Panc1 (cell line): ENCODE measurements at regions not wholly inside any gene's neighbourhood (a gene's known extent, or its start where the extent isn't known, plus 50 kb on each side); places are given as distances from the start of the nearest gene placed in this dataset.

ENCODE experiments used
- ATAC-seq: fragments of 200-7000 bp; cut with Tn5 transposase; 2 replicates; pipeline ENCODE4 v1.9.1; 2020; ENCODE audit warnings: mild to moderate bottlenecking, moderate library complexity
- BruUV-seq: library from RNA; stranded (reverse); fragments of 400-500 nt; replicated peaks from 2 replicates; lab custom pipeline; 2021; lab: Mats Ljungman, UMichigan
- CTCF ChIA-PET: fragments of 300-600 bp; sonication (Branson Sonifier 250); formaldehyde crosslinking; loops from one replicate; lab custom pipeline; 2022; ENCODE audit warnings: antibody characterized with exemption; lab: Charles Lee
- POLR2A ChIA-PET: fragments of 300-600 bp; sonication (Branson Sonifier 250); formaldehyde crosslinking; loops from one replicate; lab custom pipeline; 2022; ENCODE audit warnings: antibody characterized with exemption; lab: Charles Lee
- DNase-seq: peaks from one replicate; pipeline ENCODE4 v3.0.0-alpha.2; 2010; ENCODE audit warnings: low read depth, low spot score
- H3K27ac ChIP-seq: 2 replicates; pipeline ENCODE4 v1.5.1; 2011; ENCODE audit warnings: mild to moderate bottlenecking, low read length, inconsistent platforms
- H3K27me3 ChIP-seq: fragments of 200-500 bp; sonication (Bioruptor generic); 2 replicates; pipeline ENCODE4 v1.6.0; 2014; ENCODE audit warnings: low read length, inconsistent platforms; ENCODE audit not compliant: control insufficient read depth, insufficient read depth
- H3K36me3 ChIP-seq: fragments of 200-500 bp; sonication (Bioruptor generic); 2 replicates; pipeline ENCODE4 v1.5.1; 2014; ENCODE audit warnings: inconsistent platforms, mild to moderate bottlenecking, low read length, moderate library complexity; ENCODE audit not compliant: control insufficient read depth, insufficient read depth
- H3K4me1 ChIP-seq: 2 replicates; pipeline ENCODE4 v1.5.1; 2011; ENCODE audit warnings: inconsistent platforms, mild to moderate bottlenecking, low read length, moderate library complexity; ENCODE audit not compliant: control insufficient read depth, insufficient read depth
- H3K4me3 ChIP-seq, 2 experiments: 2 replicates each; pipeline ENCODE4 v1.5.1; 2011 to 2012; ENCODE audit warnings: low read depth in 2 of 2, low read length in 2 of 2, mild to moderate bottlenecking in 2 of 2, inconsistent platforms in 1 of 2, moderate library complexity in 1 of 2
- H3K9me3 ChIP-seq: fragments of 200-500 bp; sonication (Bioruptor generic); 2 replicates; pipeline ENCODE4 v1.5.1; 2014; ENCODE audit warnings: low read depth, mild to moderate bottlenecking, inconsistent platforms, low read length, moderate library complexity; ENCODE audit not compliant: control insufficient read depth, insufficient read depth
- CTCF ChIP-seq: fragments of 450-650 bp; IDR thresholded peaks from 2 replicates; pipeline ENCODE4 v1.5.1; 2017; ENCODE audit warnings: mild to moderate bottlenecking
- POLR2AphosphoS5 ChIP-seq: IDR thresholded peaks from 2 replicates; pipeline ENCODE4 v1.6.1; 2012; ENCODE audit warnings: mild to moderate bottlenecking, low read depth, low read length, moderate library complexity
- REST ChIP-seq, 2 experiments: IDR thresholded peaks; 2 replicates each; pipeline ENCODE4 v1.6.1; 2011 to 2012; ENCODE audit warnings: low read depth in 2 of 2, control low read depth in 1 of 2, low read length in 1 of 2, mild to moderate bottlenecking in 1 of 2, moderate library complexity in 1 of 2; ENCODE audit not compliant: insufficient read depth in 1 of 2
- SIN3A ChIP-seq: IDR thresholded peaks from 2 replicates; pipeline ENCODE4 v1.6.1; 2012; ENCODE audit warnings: low read depth, mild to moderate bottlenecking, low read length, moderate library complexity, borderline replicate concordance; ENCODE audit not compliant: insufficient read depth
- TCF7L2 ChIP-seq: IDR thresholded peaks from 2 replicates; pipeline ENCODE4 v1.6.1; 2011; ENCODE audit warnings: mild to moderate bottlenecking, low read depth, low read length, inconsistent platforms
- in situ Hi-C: cut with HindIII; loops from 2 replicates; pipeline ENCODE4 v1.10.0; 2016; ENCODE audit warnings: low sequenced_read_pairs, low pct_unique_long_range_greater_than_20kb
- intact Hi-C: fragments of 100-400 bp; cut with micrococcal nuclease; formaldehyde crosslinking; loops from one replicate; pipeline ENCODE4 v1.10.0; 2022; ENCODE audit not compliant: unreplicated experiment

GRCh38 chr1:86214605-86215004 lies 58.0 kb upstream of the COL24A1 start:
- no peaks in the 10 kb centered on the region for H3K36me3 ChIP-seq
- CTCF ChIA-PET, result no interaction called here
- no peak for ATAC-seq

GRCh38 chr1:86209346-86209745 lies 52.8 kb upstream of the COL24A1 start:
- no peak overlapping the region for H3K4me3 ChIP-seq
- DNase-seq (no peak), ATAC-seq (no peak)
- H3K27me3 ChIP-seq, result peaks cover 17% of the 10 kb centered on the region
- no peaks in the 10 kb centered on the region for H3K36me3 ChIP-seq
- intact Hi-C loops (no loop called here), in situ Hi-C loops (no loop called here)
- H3K4me1 ChIP-seq, result no peaks in the 10 kb centered on the region
- no peak for TF ChIP-seq CTCF
- no peak for TF ChIP-seq REST (IDR thresholded peaks at IDR 0.05; ENCODE audit: insufficient read depth in 1 of 2, low read depth in 2 of 2, low read length in 1 of 2)
- no peak for TF ChIP-seq POLR2AphosphoS5
- no peak for TF ChIP-seq TCF7L2
- no peak for TF ChIP-seq SIN3A
- BruUV-seq, result no TSS peak
- CTCF ChIA-PET, result no interaction called here
- no peak overlapping the region for H3K27ac ChIP-seq
- H3K9me3 ChIP-seq, result no peaks in the 10 kb centered on the region
- POLR2A ChIA-PET, result no interaction called here

More at GRCh38 chr1:86214605-86215004, 58.0 kb upstream of the COL24A1 start:
- in situ Hi-C loops (no loop called here), intact Hi-C loops (no loop called here)
- DNase-seq, result no peak
- H3K9me3 ChIP-seq, result no peaks in the 10 kb centered on the region
- H3K27me3 ChIP-seq, result peaks cover 2% of the 10 kb centered on the region; the same call in 1 of the 2 replicates
- H3K27ac ChIP-seq, result no peak overlapping the region
- POLR2A ChIA-PET, result no interaction called here
- TF ChIP-seq TCF7L2 (no peak), REST (IDR thresholded peaks at IDR 0.05; ENCODE audit: insufficient read depth in 1 of 2, low read depth in 2 of 2, low read length in 1 of 2) (no peak), SIN3A (no peak), POLR2AphosphoS5 (no peak)
- no peak overlapping the region for H3K4me3 ChIP-seq
- no peaks in the 10 kb centered on the region for H3K4me1 ChIP-seq
- no TSS peak for BruUV-seq
